Eye (tissue), 1 donor: ENCODE measurements at regions not wholly inside any gene's neighbourhood (a gene's known extent, or its start where the extent isn't known, plus 50 kb on each side); places are given as distances from the start of the nearest gene placed in this dataset.
"Not testable (repeated sequence)": the region's sequence is repeated elsewhere in the genome, so short reads cannot be mapped to it uniquely, and the experiment has no call there.

ENCODE experiments used
- DNase-seq: peaks from one replicate; pipeline ENCODE4 v3.0.0-alpha.2; 2015

- not testable (repeated sequence) for DNase-seq
These were observed 202.7 kb downstream of the LIPI start for GRCh38 chr21:14008006-14008405.

- not testable (repeated sequence) for DNase-seq
These were observed 204.6 kb downstream of the LIPI start for GRCh38 chr21:14006144-14006543.

GRCh38 chr21:13986996-13987958, 223.5 kb downstream of the LIPI start:
- DNase-seq: not testable (repeated sequence)

- not testable (repeated sequence) for DNase-seq
These were observed 224.6 kb downstream of the LIPI start for GRCh38 chr21:13985865-13986863.

- not testable (repeated sequence) for DNase-seq
These were observed 225.5 kb downstream of the LIPI start for GRCh38 chr21:13985137-13985864.

- not testable (repeated sequence) for DNase-seq
These were observed 226.0 kb downstream of the LIPI start for GRCh38 chr21:13984728-13985127.

- DNase-seq: not testable (repeated sequence)
These were observed 229.3 kb downstream of the LIPI start for GRCh38 chr21:13981176-13982087.

GRCh38 chr21:13980115-13980662, 230.6 kb downstream of the LIPI start:
- DNase-seq: peak; percentile 0

GRCh38 chr21:13979608-13980007, 231.1 kb downstream of the LIPI start:
- DNase-seq: not testable (repeated sequence)

GRCh38 chr21:13974582-13974981, 236.2 kb downstream of the LIPI start:
- not testable (repeated sequence) for DNase-seq

GRCh38 chr21:13969853-13970252, 240.9 kb downstream of the LIPI start:
- DNase-seq: not testable (repeated sequence)

- not testable (repeated sequence) for DNase-seq
These were observed 241.8 kb downstream of the LIPI start for GRCh38 chr21:13969002-13969401.

- DNase-seq: not testable (repeated sequence)
These were observed 247.5 kb downstream of the LIPI start for GRCh38 chr21:13963259-13963658.

GRCh38 chr21:13937236-13937635, 273.5 kb downstream of the LIPI start:
- no peak for DNase-seq

GRCh38 chr21:13936033-13936937, 274.5 kb downstream of the LIPI start:
- not testable (repeated sequence) for DNase-seq

GRCh38 chr21:13935396-13936032, 275.2 kb downstream of the LIPI start:
- DNase-seq: not testable (repeated sequence)

GRCh38 chr21:13934887-13935342, 275.8 kb downstream of the LIPI start:
- not testable (repeated sequence) for DNase-seq

GRCh38 chr21:13923175-13923574, 287.6 kb downstream of the LIPI start:
- not testable (repeated sequence) for DNase-seq

- DNase-seq: not testable (repeated sequence)
These were observed 289.3 kb downstream of the LIPI start for GRCh38 chr21:13921455-13921854.
